ENCODE measurements at regions not wholly inside any gene's neighbourhood (a gene's known extent, or its start where the extent isn't known, plus 50 kb on each side); places are given as distances from the start of the nearest gene placed in this dataset.

DNA sequence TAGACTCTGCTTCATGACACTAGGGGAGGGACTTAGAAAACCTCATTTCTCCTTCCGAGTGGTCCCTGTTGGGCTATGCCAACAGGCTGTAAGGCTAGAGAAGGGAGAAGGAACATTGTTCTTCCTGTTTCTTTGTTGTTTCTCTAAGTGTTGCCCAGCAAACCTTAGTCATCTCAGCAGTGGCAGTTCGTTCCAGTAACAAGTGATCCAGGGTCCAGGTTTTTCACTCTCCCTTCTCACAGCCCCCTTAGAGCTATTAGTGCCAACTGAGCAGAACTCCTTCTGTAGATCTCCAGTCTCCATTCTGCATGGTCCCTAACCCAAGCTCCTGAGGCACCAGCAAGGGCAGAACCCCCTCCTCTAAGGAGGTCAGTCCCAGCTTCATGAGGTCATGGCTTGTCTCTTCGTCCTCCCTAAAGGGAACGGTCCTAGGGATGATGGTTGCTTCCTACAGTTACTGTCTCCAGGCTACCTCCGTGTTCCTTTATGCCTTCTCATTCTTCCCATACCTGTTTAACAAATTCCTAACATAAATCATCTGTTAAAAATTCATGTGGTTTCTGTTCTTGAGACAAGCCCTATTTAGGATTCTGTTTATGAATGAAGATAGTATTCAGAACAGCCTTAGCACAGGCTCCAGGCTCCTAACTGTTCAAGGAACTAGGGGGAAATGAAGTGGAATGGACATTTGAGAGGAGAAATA lies 168.6 kb upstream of the UBASH3B start:
- Histone ChIP-seq H3K27me3 (no peaks in the 10 kb centered on the region), H3K36me3 (no peaks in the 10 kb centered on the region), H3K4me1 (no peaks in the 10 kb centered on the region), H3K4me3 (no peak overlapping the region), H3K9me3 (no peaks in the 10 kb centered on the region), H3K27ac (no peak overlapping the region)
- FAIRE-seq (no peak), DNase-seq (no peak), ATAC-seq (no peak)
- TF ChIP-seq CTCF (IDR thresholded peaks at IDR 0.05), result no peak
- 74 to 79% methylated on average over 5 of the region's 5 CpGs for WGBS, 2 donors
- intact Hi-C loops (cut with DNase I), result no loop called here

- WGBS, 2 donors, result 60 to 64% methylated on average over 2 of the region's 2 CpGs
- Histone ChIP-seq H3K27me3 (no peaks in the 10 kb centered on the region), H3K27ac (no peak overlapping the region), H3K4me3 (no peak overlapping the region), H3K36me3 (no peaks in the 10 kb centered on the region), H3K4me1 (no peaks in the 10 kb centered on the region), H3K9me3 (no peaks in the 10 kb centered on the region)
- ATAC-seq, result no peak
- no peak for FAIRE-seq
- TF ChIP-seq CTCF (IDR thresholded peaks at IDR 0.05), result no peak
- DNase-seq, result no peak
- intact Hi-C loops (cut with DNase I), result no loop called here
Measured at GRCh38 chr11:122478986-122479385, 176.5 kb upstream of the UBASH3B start.

DNA sequence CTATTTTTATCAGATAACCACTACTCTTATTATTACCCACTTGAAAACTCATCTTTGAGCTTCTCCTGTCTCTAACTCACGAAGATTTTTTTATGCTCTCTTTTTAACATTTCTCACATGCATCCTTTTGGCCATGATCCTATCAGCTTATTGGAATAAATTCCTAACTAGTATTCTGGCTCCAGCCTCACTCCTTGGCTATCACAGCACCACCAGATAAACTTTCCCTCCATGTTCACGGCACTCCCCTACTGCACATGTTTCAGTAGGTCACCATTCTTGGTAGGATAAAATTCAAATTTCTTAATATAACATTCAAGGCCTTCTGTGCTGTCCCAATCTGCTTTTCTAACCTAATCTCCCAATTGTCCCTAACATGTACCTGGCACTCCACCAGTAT lies 186.6 kb upstream of the UBASH3B start:
- no peaks in the 10 kb centered on the region for H3K27me3 ChIP-seq
- no peak for ATAC-seq
- no peak for DNase-seq
- FAIRE-seq, result no peak
- 41 to 60% methylated on average over 2 of the region's 2 CpGs for WGBS, 2 donors
- intact Hi-C loops (cut with DNase I), result no loop called here
- no peaks in the 10 kb centered on the region for H3K36me3 ChIP-seq
- no peak overlapping the region for H3K4me3 ChIP-seq
- no peaks in the 10 kb centered on the region for H3K9me3 ChIP-seq
- H3K4me1 ChIP-seq, result no peaks in the 10 kb centered on the region
- no peak for TF ChIP-seq CTCF (IDR thresholded peaks at IDR 0.05)
- no peak overlapping the region for H3K27ac ChIP-seq

GRCh38 chr11:122463530-122463929 lies 192.0 kb upstream of the UBASH3B start:
- Histone ChIP-seq H3K9me3 (no peaks in the 10 kb centered on the region), H3K27me3 (no peaks in the 10 kb centered on the region), H3K27ac (no peak overlapping the region), H3K4me1 (no peaks in the 10 kb centered on the region), H3K36me3 (no peaks in the 10 kb centered on the region), H3K4me3 (no peak overlapping the region)
- DNase-seq (no peak), FAIRE-seq (no peak), ATAC-seq (no peak)
- TF ChIP-seq CTCF (IDR thresholded peaks at IDR 0.05), result no peak
- intact Hi-C loops (cut with DNase I), result no loop called here

DNA sequence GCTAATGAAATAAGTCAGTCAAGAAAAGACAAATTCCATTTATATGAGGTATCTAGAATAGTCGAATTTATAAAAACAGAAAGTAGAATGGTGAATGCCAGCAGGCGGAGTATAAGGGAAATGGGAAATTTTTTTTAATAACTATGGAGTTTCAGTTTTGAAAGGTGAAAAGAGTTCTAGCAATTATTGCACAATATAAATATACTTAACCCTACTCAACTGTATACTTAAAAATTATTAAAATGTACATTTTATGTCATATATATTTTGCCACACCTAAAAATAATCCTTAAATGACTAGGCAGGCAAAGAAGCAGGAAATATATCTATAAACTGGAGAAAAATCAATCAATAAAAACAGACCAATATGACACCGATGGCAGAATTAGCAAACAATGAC lies 196.5 kb upstream of the UBASH3B start:
- Histone ChIP-seq H3K36me3 (no peaks in the 10 kb centered on the region), H3K27me3 (no peaks in the 10 kb centered on the region), H3K4me1 (no peaks in the 10 kb centered on the region), H3K9me3 (no peaks in the 10 kb centered on the region), H3K27ac (no peak overlapping the region), H3K4me3 (no peak overlapping the region)
- intact Hi-C loops (cut with DNase I), result no loop called here
- FAIRE-seq, result no peak
- 70 to 92% methylated on average over 3 of the region's 3 CpGs for WGBS, 2 donors
- no peak for TF ChIP-seq CTCF (IDR thresholded peaks at IDR 0.05)
- no peak for DNase-seq
- ATAC-seq, result no peak
